Mesendoderm (in vitro differentiated cells): ENCODE measurements at regions not wholly inside any gene's neighbourhood (a gene's known extent, or its start where the extent isn't known, plus 50 kb on each side); places are given as distances from the start of the nearest gene placed in this dataset.
A peak's percentile ranks its signal among the peaks of the same experiment; 100 is the strongest.
"Not testable (repeated sequence)": the region's sequence is repeated elsewhere in the genome, so short reads cannot be mapped to it uniquely, and the experiment has no call there.

Source experiments
- DNase-seq: peaks from one replicate; pipeline ENCODE4 v3.0.0; 2013
- H2AK5ac ChIP-seq: 2 replicates; pipeline ENCODE4 v1.6.1; 2013; ENCODE audit warnings: low read length, inconsistent platforms
- H2BK120ac ChIP-seq: 2 replicates; pipeline ENCODE4 v1.6.1; 2013; ENCODE audit warnings: low read depth, mild to moderate bottlenecking, low read length, moderate library complexity, mixed read lengths
- H2BK15ac ChIP-seq: replicated peaks from 2 replicates; pipeline ENCODE4 v1.6.1; 2013; ENCODE audit warnings: low read depth, mild to moderate bottlenecking, moderate library complexity
- H2BK5ac ChIP-seq: 2 replicates; pipeline ENCODE4 v1.6.1; 2013; ENCODE audit warnings: low read length, inconsistent platforms
- H3K18ac ChIP-seq: 2 replicates; pipeline ENCODE4 v1.6.1; 2013; ENCODE audit warnings: mild to moderate bottlenecking, low read length, mixed read lengths
- H3K23ac ChIP-seq: one replicate; pipeline ENCODE4 v1.6.1; 2013; ENCODE audit warnings: low read length
- H3K27ac ChIP-seq: 2 replicates; pipeline ENCODE4 v1.5.1; 2013; ENCODE audit warnings: low read depth, mild to moderate bottlenecking, inconsistent platforms, low read length, moderate library complexity
- H3K27me3 ChIP-seq: 2 replicates; pipeline ENCODE4 v1.6.1; 2013; ENCODE audit warnings: low read length, control low read depth, mild to moderate bottlenecking, inconsistent platforms; ENCODE audit not compliant: insufficient read depth, poor library complexity
- H3K36me3 ChIP-seq: 2 replicates; pipeline ENCODE4 v1.6.1; 2013; ENCODE audit warnings: low read length, inconsistent platforms; ENCODE audit not compliant: control insufficient read depth, insufficient read depth
- H3K4ac ChIP-seq: one replicate; pipeline ENCODE4 v1.6.1; 2013; ENCODE audit warnings: low read depth, mild to moderate bottlenecking, low read length, moderate library complexity
- H3K4me1 ChIP-seq: 2 replicates; pipeline ENCODE4 v1.6.1; 2013; ENCODE audit warnings: low read depth, low read length, inconsistent platforms; ENCODE audit not compliant: control insufficient read depth
- H3K4me2 ChIP-seq: 2 replicates; pipeline ENCODE4 v1.6.1; 2013; ENCODE audit warnings: low read length
- H3K4me3 ChIP-seq: 2 replicates; pipeline ENCODE4 v1.5.1; 2013; ENCODE audit warnings: mild to moderate bottlenecking, low read length
- H3K56ac ChIP-seq: one replicate; pipeline ENCODE4 v1.6.1; 2013; ENCODE audit warnings: low read length
- H3K79me1 ChIP-seq: 2 replicates; pipeline ENCODE4 v1.6.1; 2013; ENCODE audit warnings: low read length, inconsistent platforms
- H3K79me2 ChIP-seq: 2 replicates; pipeline ENCODE4 v1.6.1; 2013; ENCODE audit warnings: mild to moderate bottlenecking, low read length; ENCODE audit not compliant: control insufficient read depth, insufficient read depth
- H3K9ac ChIP-seq: 2 replicates; pipeline ENCODE4 v1.6.1; 2013; ENCODE audit warnings: low read length, inconsistent platforms
- H4K5ac ChIP-seq: one replicate; pipeline ENCODE4 v1.6.1; 2013; ENCODE audit warnings: low read length
- H4K8ac ChIP-seq: one replicate; pipeline ENCODE4 v1.6.1; 2013; ENCODE audit warnings: low read depth, mild to moderate bottlenecking, control low read depth, low read length, moderate library complexity
- WGBS: extraction: QIAGEN DNeasy Blood & Tissue Kit; methylation state at CpG from one replicate; pipeline ENCODE4 v1.1.7; 2013; ENCODE audit warnings: low lambda C conversion rate, missing lambda C conversion rate; ENCODE audit not compliant: insufficient coverage; ENCODE audit errors: extremely low coverage; 5-methylcytosine and 5-hydroxymethylcytosine counted together

GRCh38 chr10:22832851-22833250, 95.0 kb upstream of the ARMC3 start:
- Histone ChIP-seq H3K4ac (no peak overlapping the region), H3K56ac (no peak overlapping the region), H2AK5ac (no peak overlapping the region), H3K4me1 (no peaks in the 10 kb centered on the region), H3K4me2 (no peak overlapping the region), H3K18ac (no peak overlapping the region), H2BK15ac (no peak overlapping the region), H3K79me2 (no peaks in the 10 kb centered on the region), H4K8ac (no peak overlapping the region), H3K23ac (no peak overlapping the region), H4K5ac (no peak overlapping the region), H3K27me3 (no peaks in the 10 kb centered on the region), H3K36me3 (no peaks in the 10 kb centered on the region), H3K9ac (no peak overlapping the region), H3K27ac (no peak overlapping the region), H3K79me1 (no peaks in the 10 kb centered on the region), H2BK120ac (no peak overlapping the region), H3K4me3 (no peak overlapping the region), H2BK5ac (no peak overlapping the region)
- DNase-seq = no peak
- WGBS = no CpG with 5 or more reads among the region's 2 CpGs

GRCh38 chr10:22832066-22832602, 95.7 kb upstream of the ARMC3 start:
- H3K18ac ChIP-seq = no peak overlapping the region
- WGBS = no CpG with 5 or more reads among the region's 4 CpGs
- no peaks in the 10 kb centered on the region for H3K36me3 ChIP-seq
- H3K79me2 ChIP-seq = no peaks in the 10 kb centered on the region
- no peak overlapping the region for H2BK120ac ChIP-seq
- no peak overlapping the region for H3K4me3 ChIP-seq
- H4K8ac ChIP-seq = no peak overlapping the region
- H3K4me1 ChIP-seq = no peaks in the 10 kb centered on the region
- no peak overlapping the region for H3K9ac ChIP-seq
- H2AK5ac ChIP-seq = no peak overlapping the region
- no peak overlapping the region for H3K27ac ChIP-seq
- no peak overlapping the region for H3K23ac ChIP-seq
- no peak for DNase-seq
- no peaks in the 10 kb centered on the region for H3K79me1 ChIP-seq
- H3K56ac ChIP-seq = no peak overlapping the region
- H2BK15ac ChIP-seq = no peak overlapping the region
- no peak overlapping the region for H3K4me2 ChIP-seq
- no peak overlapping the region for H2BK5ac ChIP-seq
- no peak overlapping the region for H3K4ac ChIP-seq
- H4K5ac ChIP-seq = no peak overlapping the region
- no peaks in the 10 kb centered on the region for H3K27me3 ChIP-seq

GRCh38 chr10:22831586-22831985, 96.3 kb upstream of the ARMC3 start:
- H3K9ac ChIP-seq = no peak overlapping the region
- H3K4ac ChIP-seq = no peak overlapping the region
- H3K56ac ChIP-seq = no peak overlapping the region
- no peaks in the 10 kb centered on the region for H3K4me1 ChIP-seq
- H3K4me2 ChIP-seq = no peak overlapping the region
- H4K8ac ChIP-seq = no peak overlapping the region
- no peak overlapping the region for H3K18ac ChIP-seq
- H2BK15ac ChIP-seq = no peak overlapping the region
- no peak overlapping the region for H2BK120ac ChIP-seq
- H2BK5ac ChIP-seq = no peak overlapping the region
- H3K79me2 ChIP-seq = no peaks in the 10 kb centered on the region
- no peak overlapping the region for H3K27ac ChIP-seq
- no CpG with 5 or more reads among the region's 8 CpGs for WGBS
- no peak overlapping the region for H3K4me3 ChIP-seq
- no peaks in the 10 kb centered on the region for H3K36me3 ChIP-seq
- H2AK5ac ChIP-seq = no peak overlapping the region
- DNase-seq = no peak
- H4K5ac ChIP-seq = no peak overlapping the region
- H3K27me3 ChIP-seq = no peaks in the 10 kb centered on the region
- H3K79me1 ChIP-seq = no peaks in the 10 kb centered on the region
- H3K23ac ChIP-seq = no peak overlapping the region

- not testable (repeated sequence) for H3K4me2 ChIP-seq, H4K8ac ChIP-seq, H2BK15ac ChIP-seq, H3K27me3 ChIP-seq, H3K36me3 ChIP-seq, H2BK5ac ChIP-seq, H2AK5ac ChIP-seq, H3K9ac ChIP-seq, DNase-seq, H3K4me3 ChIP-seq, H2BK120ac ChIP-seq, H3K27ac ChIP-seq, H3K4me1 ChIP-seq, H4K5ac ChIP-seq, H3K4ac ChIP-seq, H3K79me2 ChIP-seq, H3K18ac ChIP-seq, H3K79me1 ChIP-seq, H3K23ac ChIP-seq, H3K56ac ChIP-seq
Observed at GRCh38 chr10:22828712-22829111, 99.1 kb upstream of the ARMC3 start.

GRCh38 chr10:22825841-22826240, 102.0 kb upstream of the ARMC3 start:
- H3K9ac ChIP-seq = no peak overlapping the region
- H3K23ac ChIP-seq = no peak overlapping the region
- no peak overlapping the region for H2AK5ac ChIP-seq
- H2BK120ac ChIP-seq = no peak overlapping the region
- H3K4me2 ChIP-seq = no peak overlapping the region
- DNase-seq = peak; percentile 22
- H2BK5ac ChIP-seq = no peak overlapping the region
- H3K18ac ChIP-seq = no peak overlapping the region
- no peaks in the 10 kb centered on the region for H3K79me2 ChIP-seq
- no peaks in the 10 kb centered on the region for H3K36me3 ChIP-seq
- H3K79me1 ChIP-seq = no peaks in the 10 kb centered on the region
- no peak overlapping the region for H2BK15ac ChIP-seq
- no peak overlapping the region for H3K27ac ChIP-seq
- H3K27me3 ChIP-seq = no peaks in the 10 kb centered on the region
- H3K56ac ChIP-seq = no peak overlapping the region
- no CpG with 5 or more reads among the region's 6 CpGs for whole genome bisulfite sequencing
- H3K4ac ChIP-seq = no peak overlapping the region
- H4K5ac ChIP-seq = no peak overlapping the region
- no peak overlapping the region for H4K8ac ChIP-seq
- H3K4me1 ChIP-seq = no peaks in the 10 kb centered on the region
- no peak overlapping the region for H3K4me3 ChIP-seq

- H3K4me3 ChIP-seq = no peak overlapping the region
- no peak overlapping the region for H3K27ac ChIP-seq
- H2AK5ac ChIP-seq = no peak overlapping the region
- H3K18ac ChIP-seq = no peak overlapping the region
- H2BK5ac ChIP-seq = no peak overlapping the region
- H3K9ac ChIP-seq = no peak overlapping the region
- H3K4me2 ChIP-seq = no peak overlapping the region
- H3K36me3 ChIP-seq = no peaks in the 10 kb centered on the region
- no peaks in the 10 kb centered on the region for H3K79me2 ChIP-seq
- no peak overlapping the region for H3K4ac ChIP-seq
- no CpG with 5 or more reads among the region's 3 CpGs for WGBS
- no peak overlapping the region for H3K56ac ChIP-seq
- no peak overlapping the region for H2BK120ac ChIP-seq
- H3K23ac ChIP-seq = no peak overlapping the region
- H4K8ac ChIP-seq = no peak overlapping the region
- H3K79me1 ChIP-seq = no peaks in the 10 kb centered on the region
- H3K4me1 ChIP-seq = no peaks in the 10 kb centered on the region
- no peak overlapping the region for H4K5ac ChIP-seq
- H2BK15ac ChIP-seq = no peak overlapping the region
- H3K27me3 ChIP-seq = no peaks in the 10 kb centered on the region
- no peak for DNase-seq
Observed at GRCh38 chr10:22824984-22825383, 102.9 kb upstream of the ARMC3 start.
